Immature natural killer cell (primary cell): ENCODE measurements at regions not wholly inside any gene's neighbourhood (a gene's known extent, or its start where the extent isn't known, plus 50 kb on each side); places are given as distances from the start of the nearest gene placed in this dataset.

Source experiments
- DNase-seq, 3 donors: peaks; one replicate each; pipeline ENCODE4 v3.0.0; 2022; ENCODE audit warnings: mixed read lengths in 1 of 3
- H3K27ac Mint-ChIP-seq, 6 donors: one replicate each; pipeline ENCODE4 v1.8.0; 2020; ENCODE audit warnings: mixed read lengths in 6 of 6, mild to moderate bottlenecking in 5 of 6, inconsistent platforms in 4 of 6, moderate library complexity in 3 of 6
- H3K27me3 Mint-ChIP-seq, 3 donors: one replicate each; pipeline ENCODE4 v1.8.0; 2020 to 2021; ENCODE audit warnings: low read depth in 3 of 3, mild to moderate bottlenecking in 3 of 3, mixed read lengths in 3 of 3, moderate library complexity in 3 of 3, inconsistent platforms in 1 of 3
- H3K36me3 Mint-ChIP-seq, 3 donors: one replicate each; pipeline ENCODE4 v1.8.0; 2020; ENCODE audit warnings: mixed read lengths in 3 of 3, inconsistent platforms in 2 of 3, mild to moderate bottlenecking in 2 of 3
- H3K4me1 Mint-ChIP-seq, 2 donors: one replicate each; pipeline ENCODE4 v1.8.0; 2020; ENCODE audit warnings: inconsistent platforms in 2 of 2, mild to moderate bottlenecking in 2 of 2, mixed read lengths in 2 of 2, moderate library complexity in 1 of 2
- H3K4me3 Mint-ChIP-seq, 5 donors: one replicate each; pipeline ENCODE4 v1.8.0; 2020; ENCODE audit warnings: mild to moderate bottlenecking in 5 of 5, mixed read lengths in 5 of 5, inconsistent platforms in 3 of 5, moderate library complexity in 3 of 5
- H3K9me3 Mint-ChIP-seq, 6 donors: one replicate each; pipeline ENCODE4 v1.8.0; 2020; ENCODE audit warnings: mild to moderate bottlenecking in 6 of 6, mixed read lengths in 6 of 6, inconsistent platforms in 4 of 6, moderate library complexity in 3 of 6

DNA sequence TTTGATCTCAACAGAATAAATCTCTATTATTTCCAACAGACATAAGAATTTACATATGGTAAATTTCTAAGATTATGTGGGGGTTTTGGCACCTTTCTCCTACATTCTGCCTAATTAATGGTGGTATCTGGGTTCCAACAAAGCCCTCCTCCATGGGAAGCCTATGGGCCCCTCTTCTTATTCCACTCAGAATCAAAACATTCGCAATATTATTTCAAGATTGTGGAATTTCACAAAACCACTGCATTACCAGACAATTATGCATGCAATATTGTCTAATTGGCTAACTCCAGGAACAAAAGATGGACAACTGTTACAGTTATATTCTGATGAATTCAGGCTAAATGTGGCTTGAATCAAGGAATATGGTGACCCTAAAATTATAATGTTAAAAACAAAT, 434.0 kb downstream of the NFIB start:
- Mint-ChIP-seq H3K36me3 (no peaks in the 10 kb centered on the region), H3K4me1 (no peaks in the 10 kb centered on the region), H3K9me3 (peaks cover 2 to 65% (median 22%) of the 10 kb centered on the region in 6 donors), H3K4me3 (no peak overlapping the region), H3K27me3 (no peaks in the 10 kb centered on the region), H3K27ac (no peak overlapping the region)
- DNase-seq, result no peak

DNA sequence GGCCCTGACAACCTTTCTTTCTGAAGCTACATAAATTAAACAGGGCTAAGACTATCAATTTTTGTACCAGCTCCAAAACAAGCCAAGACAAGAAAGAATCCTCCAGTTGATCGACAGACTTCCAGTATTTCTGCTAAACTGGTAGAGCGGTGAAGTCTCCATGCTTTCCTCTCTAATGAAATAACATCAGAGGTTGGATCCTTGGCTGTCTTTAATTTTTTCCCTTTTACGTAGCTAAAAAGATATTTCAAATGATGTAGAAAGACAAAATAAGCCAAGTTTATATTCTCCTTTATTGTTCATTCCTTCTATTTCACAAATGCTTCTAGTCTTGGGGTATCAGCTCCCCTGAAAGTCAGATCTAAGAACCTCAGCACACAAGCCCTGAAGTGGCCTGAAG, 434.9 kb downstream of the NFIB start:
- Mint-ChIP-seq H3K4me1 (no peaks in the 10 kb centered on the region), H3K9me3 (peaks cover 0 to 68% (median 16%) of the 10 kb centered on the region in 6 donors), H3K36me3 (no peaks in the 10 kb centered on the region), H3K27ac (no peak overlapping the region), H3K27me3 (no peaks in the 10 kb centered on the region), H3K4me3 (no peak overlapping the region)
- DNase-seq, result no peak

DNA sequence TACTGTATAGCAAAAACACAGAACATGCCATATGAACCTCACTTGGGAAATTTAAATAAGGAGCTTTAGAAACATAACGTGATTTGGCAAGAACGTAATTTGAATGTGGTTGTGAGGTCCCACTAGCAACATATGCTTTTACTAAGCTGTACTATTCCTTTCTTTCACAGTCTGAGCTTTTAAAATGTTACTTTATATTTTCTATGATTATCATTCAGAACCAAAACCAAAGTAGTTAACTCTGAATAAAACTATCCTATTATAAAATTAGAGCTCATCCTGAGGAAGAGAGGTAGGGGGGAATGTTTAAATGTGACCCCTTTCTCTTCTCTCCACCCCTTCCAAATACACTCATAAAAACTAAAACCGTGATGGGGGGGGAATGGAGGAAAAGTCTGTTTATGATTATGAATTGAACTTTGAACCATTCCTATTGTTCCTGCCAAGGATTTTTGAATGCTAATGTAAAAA, 435.7 kb downstream of the NFIB start:
- Mint-ChIP-seq H3K27me3 (no peaks in the 10 kb centered on the region), H3K4me1 (no peaks in the 10 kb centered on the region), H3K36me3 (peaks cover 0 to under 1% (median 0%) of the 10 kb centered on the region in 3 donors), H3K27ac (no peak overlapping the region), H3K4me3 (no peak overlapping the region), H3K9me3 (peaks cover 2 to 68% (median 18%) of the 10 kb centered on the region in 6 donors)
- no peak for DNase-seq

DNA sequence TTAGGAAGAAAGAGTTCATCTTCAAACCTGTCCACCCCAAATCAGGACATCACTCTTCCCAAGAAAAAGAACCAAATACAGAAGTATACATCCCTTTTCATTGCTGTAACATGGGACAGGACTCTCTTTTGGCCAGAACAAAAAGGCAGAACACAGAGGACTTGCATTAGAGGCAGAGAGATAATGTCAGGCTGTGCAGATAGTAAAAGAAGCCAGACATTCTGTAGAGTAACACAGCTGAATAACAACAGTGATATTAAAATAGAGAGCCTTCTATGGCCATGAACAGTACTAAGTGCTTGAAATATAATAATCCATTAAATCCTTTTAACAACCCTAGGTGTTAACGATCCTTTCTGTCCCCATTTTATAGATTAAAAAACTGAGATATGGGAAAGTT, 437.2 kb downstream of the NFIB start:
- Mint-ChIP-seq H3K9me3 (peaks cover 4 to 65% (median 24%) of the 10 kb centered on the region in 6 donors), H3K4me1 (no peaks in the 10 kb centered on the region), H3K36me3 (peaks cover 0 to 3% (median 0%) of the 10 kb centered on the region in 3 donors), H3K27me3 (no peaks in the 10 kb centered on the region), H3K4me3 (no peak overlapping the region), H3K27ac (no peak overlapping the region)
- no peak for DNase-seq

DNA sequence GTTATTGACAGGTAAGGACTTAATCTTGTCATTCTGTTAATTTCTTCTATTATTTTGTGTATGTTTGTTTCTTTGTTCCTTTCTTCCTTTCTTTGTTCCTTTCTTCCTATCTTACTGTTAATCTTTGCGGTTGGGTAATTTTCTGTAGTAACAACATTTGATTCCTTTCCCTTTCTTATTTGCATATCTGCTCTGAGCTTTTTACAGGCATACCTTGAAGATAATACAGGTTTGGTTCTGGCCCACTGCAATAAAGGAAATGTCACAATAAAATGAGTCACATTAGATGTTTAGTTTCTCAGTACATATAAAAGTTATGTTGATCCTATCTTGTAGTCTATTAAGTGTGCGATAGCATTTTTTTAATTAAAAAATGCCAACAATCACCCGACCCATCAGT, 440.7 kb downstream of the NFIB start:
- Mint-ChIP-seq H3K27me3 (no peaks in the 10 kb centered on the region), H3K4me3 (no peak overlapping the region), H3K9me3 (peaks cover 13 to 67% (median 28%) of the 10 kb centered on the region in 6 donors), H3K36me3 (peaks cover 0 to 3% (median 0%) of the 10 kb centered on the region in 3 donors), H3K27ac (no peak overlapping the region), H3K4me1 (no peaks in the 10 kb centered on the region)
- no peak for DNase-seq

DNA sequence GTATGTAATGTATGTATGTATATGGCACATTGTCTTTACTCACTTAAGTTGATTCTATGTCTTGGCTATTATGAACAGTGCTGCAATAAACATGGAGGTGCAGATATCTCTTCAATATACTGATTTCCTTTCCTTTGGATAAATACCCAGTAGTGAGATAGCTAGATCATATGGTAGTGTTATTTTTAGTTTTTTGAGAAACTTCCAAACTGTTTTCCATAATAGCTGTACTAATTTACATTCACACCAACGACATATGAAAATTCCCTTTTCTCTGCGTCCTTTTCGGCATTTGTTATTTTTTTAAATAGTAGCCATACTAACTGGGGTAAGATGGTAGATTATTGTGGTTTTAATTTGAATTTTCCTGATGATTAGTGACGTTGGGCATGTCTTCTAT, 445.6 kb downstream of the NFIB start:
- H3K27me3 Mint-ChIP-seq, result no peaks in the 10 kb centered on the region
- no peaks in the 10 kb centered on the region for H3K4me1 Mint-ChIP-seq
- H3K27ac Mint-ChIP-seq, result no peak overlapping the region
- H3K9me3 Mint-ChIP-seq, result peaks cover 6 to 27% (median 18%) of the 10 kb centered on the region in 6 donors
- DNase-seq, result no peak
- H3K4me3 Mint-ChIP-seq, result no peak overlapping the region
- H3K36me3 Mint-ChIP-seq, result peaks cover 0 to 3% (median 0%) of the 10 kb centered on the region in 3 donors

DNA sequence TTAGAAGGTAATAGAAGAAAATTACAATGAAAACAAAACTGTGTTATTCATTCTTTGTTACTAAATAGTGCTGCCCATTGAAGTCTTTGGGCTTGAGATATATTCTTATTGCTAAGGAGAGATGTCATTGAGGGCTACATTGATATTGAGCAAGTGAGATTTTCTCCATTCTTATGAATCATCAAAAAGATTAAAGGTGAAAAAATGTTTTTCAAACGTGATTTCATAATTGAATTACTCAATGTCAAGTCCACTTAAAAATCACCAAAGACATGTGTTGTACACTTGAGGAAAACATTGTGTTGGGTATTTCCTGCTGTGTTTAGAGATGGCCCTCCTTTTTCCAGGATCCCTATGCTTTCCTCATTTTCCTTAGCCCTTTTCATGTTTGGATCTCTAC, 448.1 kb downstream of the NFIB start:
- H3K4me1 Mint-ChIP-seq, result no peaks in the 10 kb centered on the region
- no peak overlapping the region for H3K4me3 Mint-ChIP-seq
- peaks cover 3 to 16% (median 9%) of the 10 kb centered on the region in 6 donors for H3K9me3 Mint-ChIP-seq
- no peaks in the 10 kb centered on the region for H3K27me3 Mint-ChIP-seq
- DNase-seq, result no peak
- H3K36me3 Mint-ChIP-seq, result no peaks in the 10 kb centered on the region
- H3K27ac Mint-ChIP-seq, result no peak overlapping the region

DNA sequence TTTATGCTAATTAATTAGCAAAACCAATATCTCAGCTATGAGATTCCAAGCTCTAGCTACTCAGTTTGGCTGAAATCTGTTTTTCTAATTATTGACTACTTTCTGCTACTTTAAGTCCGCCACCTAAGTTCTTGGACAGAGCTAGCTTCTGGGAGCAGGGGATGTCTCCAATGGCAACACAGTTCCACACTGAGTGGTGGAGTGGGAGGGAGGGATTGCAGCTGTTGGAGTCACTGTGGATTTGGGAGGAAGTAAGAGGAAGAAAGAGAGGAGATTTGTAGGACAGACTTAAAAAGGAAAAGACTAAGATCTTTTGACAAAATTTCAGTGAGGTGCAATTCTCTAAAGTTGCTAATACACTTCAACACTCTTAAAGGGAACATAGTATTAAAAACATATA, 450.8 kb downstream of the NFIB start:
- DNase-seq, result no peak
- Mint-ChIP-seq H3K9me3 (peaks cover 3 to 15% (median 9%) of the 10 kb centered on the region in 6 donors), H3K27ac (no peak overlapping the region), H3K36me3 (no peaks in the 10 kb centered on the region), H3K27me3 (no peaks in the 10 kb centered on the region), H3K4me3 (no peak overlapping the region), H3K4me1 (no peaks in the 10 kb centered on the region)

DNA sequence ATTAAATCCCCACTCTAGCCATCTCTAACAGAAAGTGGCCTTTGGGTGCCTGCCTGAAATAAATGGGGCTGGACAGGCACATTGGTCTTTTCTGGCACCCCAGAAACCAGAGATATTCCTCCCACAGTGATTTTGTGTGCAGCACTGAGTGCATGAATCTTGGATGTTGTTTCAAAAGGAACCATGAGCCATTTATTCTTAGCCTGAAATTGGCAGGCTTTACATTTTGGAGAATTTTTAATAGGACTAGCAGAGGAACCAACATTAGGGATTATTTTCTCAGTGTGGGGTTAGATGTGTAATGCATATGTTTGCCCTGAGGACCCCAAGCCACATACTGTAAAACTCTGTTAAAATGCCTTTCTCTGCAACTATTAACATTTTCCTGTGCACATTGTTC, 451.3 kb downstream of the NFIB start:
- Mint-ChIP-seq H3K4me3 (no peak overlapping the region), H3K27ac (no peak overlapping the region), H3K9me3 (peaks cover 0 to 13% (median 9%) of the 10 kb centered on the region in 6 donors), H3K36me3 (no peaks in the 10 kb centered on the region), H3K27me3 (no peaks in the 10 kb centered on the region), H3K4me1 (no peaks in the 10 kb centered on the region)
- DNase-seq, result no peak

DNA sequence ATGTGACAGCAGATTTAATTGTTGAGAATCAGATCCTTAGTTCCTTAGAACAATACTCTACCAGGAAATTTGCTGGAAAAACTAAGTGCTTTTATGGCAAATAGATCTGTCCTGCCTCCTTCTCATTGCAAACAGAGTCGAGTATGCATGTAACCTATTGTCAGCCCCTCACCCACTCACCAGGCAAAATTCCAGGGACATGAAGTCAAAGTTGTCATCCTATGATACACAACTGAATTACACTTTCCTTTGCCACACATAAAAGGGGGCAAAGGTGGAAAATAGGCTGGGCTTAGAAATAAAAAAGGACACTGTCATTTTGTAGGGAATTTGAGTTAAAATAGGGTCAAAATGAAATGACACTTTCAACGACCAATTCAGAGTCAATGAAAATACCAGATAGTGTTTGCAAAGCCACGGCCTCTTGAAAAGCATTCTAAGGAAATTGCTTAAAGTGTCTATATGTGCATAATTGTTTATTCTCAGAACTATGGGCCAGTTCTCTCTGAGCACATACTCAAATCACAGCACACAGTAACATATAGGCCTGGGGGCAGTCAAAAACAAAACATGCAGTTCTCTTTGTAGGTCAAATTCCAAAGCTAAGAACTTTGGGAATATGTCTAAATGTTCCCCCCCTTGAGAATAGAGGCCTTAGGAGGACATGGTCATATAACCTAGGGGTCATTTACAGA, 452.8 kb downstream of the NFIB start:
- Mint-ChIP-seq H3K36me3 (no peaks in the 10 kb centered on the region), H3K4me1 (no peaks in the 10 kb centered on the region), H3K4me3 (no peak overlapping the region), H3K27me3 (no peaks in the 10 kb centered on the region), H3K27ac (no peak overlapping the region), H3K9me3 (peaks cover 5 to 13% (median 10%) of the 10 kb centered on the region in 6 donors)
- DNase-seq, result no peak

DNA sequence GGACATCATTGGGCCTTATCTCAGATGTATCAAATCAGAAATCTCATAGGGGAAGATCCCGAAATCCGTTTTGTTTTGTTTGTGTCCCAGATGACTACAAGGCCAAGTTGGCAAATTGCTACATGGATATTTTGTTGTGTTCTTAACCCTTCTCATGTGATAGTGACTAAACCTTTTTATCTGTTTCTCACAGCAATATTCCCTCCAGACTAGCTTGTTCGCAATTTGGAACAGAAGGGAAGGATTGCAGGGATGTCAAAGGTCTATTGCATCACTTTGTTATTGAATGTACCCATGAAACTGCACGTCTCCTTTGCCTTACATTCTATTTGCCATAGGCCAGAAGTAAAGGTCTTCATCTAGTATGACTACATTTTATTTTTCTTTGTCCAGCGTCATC, 453.9 kb downstream of the NFIB start:
- Mint-ChIP-seq H3K27me3 (no peaks in the 10 kb centered on the region), H3K27ac (no peak overlapping the region), H3K36me3 (no peaks in the 10 kb centered on the region), H3K4me1 (no peaks in the 10 kb centered on the region), H3K4me3 (no peak overlapping the region), H3K9me3 (peaks cover 5 to 18% (median 11%) of the 10 kb centered on the region in 6 donors)
- DNase-seq, result no peak

DNA sequence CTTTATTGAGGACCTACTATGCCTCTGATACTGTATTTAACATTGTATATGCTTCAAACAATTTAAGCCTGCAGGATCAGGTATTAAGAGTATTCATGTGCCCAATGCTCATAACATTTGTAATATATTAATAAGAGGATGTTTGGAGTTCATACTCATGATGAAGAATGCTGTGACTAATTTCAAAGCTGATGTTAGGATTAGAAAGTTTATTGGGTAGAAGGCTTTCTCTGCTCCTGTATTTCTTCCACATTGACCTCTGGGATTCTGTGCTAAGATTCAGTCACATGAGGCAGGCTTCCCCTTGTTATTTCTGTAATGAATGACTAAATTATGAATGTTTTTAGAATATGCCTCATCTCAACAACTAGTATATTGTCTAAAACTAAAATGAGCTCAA, 456.4 kb downstream of the NFIB start:
- DNase-seq, result no peak
- Mint-ChIP-seq H3K27me3 (no peaks in the 10 kb centered on the region), H3K4me1 (no peaks in the 10 kb centered on the region), H3K27ac (no peak overlapping the region), H3K9me3 (peaks cover 3 to 26% (median 11%) of the 10 kb centered on the region in 6 donors), H3K4me3 (no peak overlapping the region), H3K36me3 (no peaks in the 10 kb centered on the region)

DNA sequence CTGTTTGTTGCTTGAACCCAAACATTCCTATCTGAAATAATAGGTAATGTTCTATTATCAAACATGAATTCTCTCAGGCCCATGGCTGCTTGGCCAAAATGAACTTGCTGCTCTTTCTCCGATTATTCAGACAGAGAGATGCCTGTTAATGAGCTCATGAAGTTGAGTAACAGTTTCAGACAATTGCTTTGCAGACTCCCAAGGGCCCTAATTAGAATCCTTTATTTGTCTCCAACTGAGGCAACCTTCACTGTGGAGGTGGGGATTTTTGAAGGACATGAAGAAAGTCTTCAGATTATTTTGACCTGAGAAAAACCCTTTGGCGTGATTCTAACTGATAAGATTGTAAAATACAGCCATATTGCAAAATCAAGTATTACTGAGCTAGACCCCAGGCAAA, 466.7 kb downstream of the NFIB start:
- Mint-ChIP-seq H3K27me3 (peaks cover 0 to 2% (median 0%) of the 10 kb centered on the region in 3 donors), H3K9me3 (peaks cover 2 to 45% (median 11%) of the 10 kb centered on the region in 6 donors), H3K4me3 (no peak overlapping the region), H3K27ac (no peak overlapping the region), H3K36me3 (no peaks in the 10 kb centered on the region), H3K4me1 (no peaks in the 10 kb centered on the region)
- DNase-seq, result no peak

DNA sequence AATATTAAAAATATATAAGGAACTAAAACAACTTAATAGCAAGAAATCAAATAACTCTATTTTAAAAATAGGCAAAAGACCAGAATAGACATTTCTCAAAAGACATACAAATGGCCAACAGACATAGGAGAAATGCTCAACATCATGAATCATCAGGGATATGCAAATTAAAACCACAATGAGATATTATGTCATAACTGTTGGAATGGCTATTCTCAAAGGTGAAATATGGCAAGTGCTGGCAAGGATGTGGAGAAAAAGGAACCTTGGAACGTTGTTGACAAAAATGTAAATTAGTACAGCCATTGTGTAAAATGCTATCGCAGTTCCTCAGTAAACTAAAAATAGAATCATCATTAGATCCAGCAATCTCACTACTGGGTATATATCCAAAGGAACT, 468.5 kb downstream of the NFIB start:
- no peak overlapping the region for H3K27ac Mint-ChIP-seq
- no peaks in the 10 kb centered on the region for H3K27me3 Mint-ChIP-seq
- no peaks in the 10 kb centered on the region for H3K4me1 Mint-ChIP-seq
- H3K4me3 Mint-ChIP-seq, result no peak overlapping the region
- no peaks in the 10 kb centered on the region for H3K36me3 Mint-ChIP-seq
- H3K9me3 Mint-ChIP-seq, result peaks cover 6 to 41% (median 13%) of the 10 kb centered on the region in 6 donors
- DNase-seq, result no peak
